ENCODE measurements at regions not wholly inside any gene's neighbourhood (a gene's known extent, or its start where the extent isn't known, plus 50 kb on each side); places are given as distances from the start of the nearest gene placed in this dataset.

- TF ChIP-seq EZH2 (optimal IDR thresholded peaks at IDR 0.05; ENCODE audit: low read depth, low read length) (no peak), EZH2phosphoT487 (IDR thresholded peaks at IDR 0.05; ENCODE audit: low read length) (no peak)
- TF ChIP-seq, protein P1, sequence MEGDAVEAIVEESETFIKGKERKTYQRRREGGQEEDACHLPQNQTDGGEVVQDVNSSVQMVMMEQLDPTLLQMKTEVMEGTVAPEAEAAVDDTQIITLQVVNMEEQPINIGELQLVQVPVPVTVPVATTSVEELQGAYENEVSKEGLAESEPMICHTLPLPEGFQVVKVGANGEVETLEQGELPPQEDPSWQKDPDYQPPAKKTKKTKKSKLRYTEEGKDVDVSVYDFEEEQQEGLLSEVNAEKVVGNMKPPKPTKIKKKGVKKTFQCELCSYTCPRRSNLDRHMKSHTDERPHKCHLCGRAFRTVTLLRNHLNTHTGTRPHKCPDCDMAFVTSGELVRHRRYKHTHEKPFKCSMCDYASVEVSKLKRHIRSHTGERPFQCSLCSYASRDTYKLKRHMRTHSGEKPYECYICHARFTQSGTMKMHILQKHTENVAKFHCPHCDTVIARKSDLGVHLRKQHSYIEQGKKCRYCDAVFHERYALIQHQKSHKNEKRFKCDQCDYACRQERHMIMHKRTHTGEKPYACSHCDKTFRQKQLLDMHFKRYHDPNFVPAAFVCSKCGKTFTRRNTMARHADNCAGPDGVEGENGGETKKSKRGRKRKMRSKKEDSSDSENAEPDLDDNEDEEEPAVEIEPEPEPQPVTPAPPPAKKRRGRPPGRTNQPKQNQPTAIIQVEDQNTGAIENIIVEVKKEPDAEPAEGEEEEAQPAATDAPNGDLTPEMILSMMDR (IDR thresholded peaks at IDR 0.05; ENCODE audit: low read length): no peak
Observed at GRCh38 chr16:17017442-17017841, 453.3 kb downstream of the XYLT1 start.
